Astrocyte (in vitro differentiated cells and primary cell): ENCODE measurements at regions not wholly inside any gene's neighbourhood (a gene's known extent, or its start where the extent isn't known, plus 50 kb on each side); places are given as distances from the start of the nearest gene placed in this dataset.

ENCODE experiments used
- DNase-seq: peaks from one replicate; pipeline ENCODE4 v3.0.0-alpha.2; 2010; ENCODE audit warnings: low read depth
- FAIRE-seq: peaks from 2 replicates; lab custom pipeline; 2011; peaks lifted over from hg19 to GRCh38; lab: Jason Lieb, UNC
- H2AFZ ChIP-seq: 2 replicates; pipeline ENCODE4 v1.6.0; 2012; ENCODE audit warnings: low read depth, low read length, inconsistent platforms
- H3K27ac ChIP-seq: 2 replicates; pipeline ENCODE4 v1.5.1; 2011; ENCODE audit warnings: low read depth, low read length, inconsistent platforms
- H3K27me3 ChIP-seq: 2 replicates; pipeline ENCODE4 v1.6.0; 2011; ENCODE audit warnings: low read length, inconsistent platforms; ENCODE audit not compliant: insufficient read depth
- H3K36me3 ChIP-seq: 2 replicates; pipeline ENCODE4 v1.5.1; 2011; ENCODE audit warnings: low read length, inconsistent platforms; ENCODE audit not compliant: insufficient read depth
- H3K4me1 ChIP-seq: 2 replicates; pipeline ENCODE4 v1.5.1; 2011; ENCODE audit warnings: low read length, inconsistent platforms; ENCODE audit not compliant: insufficient read depth
- H3K4me2 ChIP-seq: 2 replicates; pipeline ENCODE4 v1.6.0; 2012; ENCODE audit warnings: low read length, inconsistent platforms
- H3K4me3 ChIP-seq: 2 replicates; pipeline ENCODE4 v1.5.1; 2011; ENCODE audit warnings: low read depth, mild to moderate bottlenecking, low read length, inconsistent platforms; ENCODE audit not compliant: insufficient read depth
- H3K79me2 ChIP-seq: 2 replicates; pipeline ENCODE4 v1.6.0; 2012; ENCODE audit warnings: mild to moderate bottlenecking, low read length, inconsistent platforms; ENCODE audit not compliant: insufficient read depth
- H3K9ac ChIP-seq: 2 replicates; pipeline ENCODE4 v1.6.0; 2012; ENCODE audit warnings: mild to moderate bottlenecking, low read length, inconsistent platforms
- H3K9me3 ChIP-seq: 2 replicates; pipeline ENCODE4 v1.5.1; 2012; ENCODE audit warnings: low read depth, mild to moderate bottlenecking, low read length, inconsistent platforms; ENCODE audit not compliant: insufficient read depth
- H4K20me1 ChIP-seq: 2 replicates; pipeline ENCODE4 v1.6.0; 2012; ENCODE audit warnings: low read length, inconsistent platforms; ENCODE audit not compliant: insufficient read depth
- H3K27ac Mint-ChIP-seq: one replicate; pipeline ENCODE4 v1.8.0; 2021; ENCODE audit warnings: mild to moderate bottlenecking, mixed read lengths; ENCODE audit not compliant: unreplicated experiment
- H3K27me3 Mint-ChIP-seq: one replicate; pipeline ENCODE4 v1.8.0; 2021; ENCODE audit warnings: low read depth, mixed read lengths; ENCODE audit not compliant: unreplicated experiment
- H3K36me3 Mint-ChIP-seq: one replicate; pipeline ENCODE4 v1.8.0; 2021; ENCODE audit warnings: low read depth, mixed read lengths; ENCODE audit not compliant: unreplicated experiment
- H3K4me1 Mint-ChIP-seq: one replicate; pipeline ENCODE4 v1.8.0; 2021; ENCODE audit warnings: low read depth, mixed read lengths; ENCODE audit not compliant: unreplicated experiment
- H3K4me3 Mint-ChIP-seq: one replicate; pipeline ENCODE4 v1.8.0; 2021; ENCODE audit warnings: mild to moderate bottlenecking, moderate library complexity, mixed read lengths; ENCODE audit not compliant: unreplicated experiment
- H3K9me3 Mint-ChIP-seq: one replicate; pipeline ENCODE4 v1.8.0; 2021; ENCODE audit warnings: mild to moderate bottlenecking, mixed read lengths; ENCODE audit not compliant: unreplicated experiment
- CTCF ChIP-seq: IDR thresholded peaks from 2 replicates; pipeline ENCODE4 v1.5.1; 2011; ENCODE audit warnings: low read depth, mild to moderate bottlenecking, inconsistent platforms, low read length, moderate library complexity; ENCODE audit not compliant: insufficient read depth
- EZH2 ChIP-seq: IDR thresholded peaks from 2 replicates; pipeline ENCODE4 v1.6.1; 2012; ENCODE audit warnings: mild to moderate bottlenecking, low read length, inconsistent platforms; ENCODE audit not compliant: insufficient read depth

GRCh38 chrX:13492286-13492685, 77.1 kb upstream of the EGFL6 start:
- no peak overlapping the region for H3K27ac ChIP-seq
- Mint-ChIP-seq H3K4me1 (peaks cover 10% of the 10 kb centered on the region), H3K9me3 (no peaks in the 10 kb centered on the region), H3K36me3 (no peaks in the 10 kb centered on the region), H3K4me3 (no peak overlapping the region), H3K27me3 (no peaks in the 10 kb centered on the region), H3K27ac (no peak overlapping the region)
- peaks cover 23% of the 10 kb centered on the region for H3K4me1 ChIP-seq
- no peaks in the 10 kb centered on the region for H3K79me2 ChIP-seq
- no peak overlapping the region for H3K4me3 ChIP-seq
- H3K9me3 ChIP-seq, result no peaks in the 10 kb centered on the region
- no peak overlapping the region for H2AFZ ChIP-seq
- no peak overlapping the region for H3K4me2 ChIP-seq
- H3K9ac ChIP-seq, result no peak overlapping the region
- no peaks in the 10 kb centered on the region for H4K20me1 ChIP-seq
- FAIRE-seq (peak; percentile 29), DNase-seq (no peak)
- TF ChIP-seq EZH2 (no peak), CTCF (no peak)
- no peaks in the 10 kb centered on the region for H3K27me3 ChIP-seq
- H3K36me3 ChIP-seq, result no peaks in the 10 kb centered on the region

GRCh38 chrX:13491061-13491460, 78.3 kb upstream of the EGFL6 start:
- peaks cover 19% of the 10 kb centered on the region for H3K4me1 Mint-ChIP-seq
- H3K9ac ChIP-seq, result no peak overlapping the region
- DNase-seq, result no peak
- peaks cover 28% of the 10 kb centered on the region for H3K4me1 ChIP-seq
- H3K27me3 ChIP-seq, result no peaks in the 10 kb centered on the region
- no peaks in the 10 kb centered on the region for H3K9me3 Mint-ChIP-seq
- H2AFZ ChIP-seq, result no peak overlapping the region
- no peak overlapping the region for H3K27ac ChIP-seq
- no peak overlapping the region for H3K27ac Mint-ChIP-seq
- H3K4me3 ChIP-seq, result no peak overlapping the region
- H3K4me3 Mint-ChIP-seq, result no peak overlapping the region
- no peak for TF ChIP-seq EZH2
- TF ChIP-seq CTCF, result no peak
- no peaks in the 10 kb centered on the region for H3K79me2 ChIP-seq
- no peak overlapping the region for H3K4me2 ChIP-seq
- no peaks in the 10 kb centered on the region for H3K36me3 Mint-ChIP-seq
- H3K36me3 ChIP-seq, result no peaks in the 10 kb centered on the region
- peak; percentile 80 for FAIRE-seq
- H3K9me3 ChIP-seq, result no peaks in the 10 kb centered on the region
- H4K20me1 ChIP-seq, result no peaks in the 10 kb centered on the region
- no peaks in the 10 kb centered on the region for H3K27me3 Mint-ChIP-seq

- H3K79me2 ChIP-seq, result no peaks in the 10 kb centered on the region
- Mint-ChIP-seq H3K4me1 (peaks cover 20% of the 10 kb centered on the region), H3K36me3 (no peaks in the 10 kb centered on the region), H3K4me3 (no peak overlapping the region), H3K27me3 (no peaks in the 10 kb centered on the region), H3K9me3 (no peaks in the 10 kb centered on the region), H3K27ac (peak overlapping the region; percentile 53)
- FAIRE-seq (peak; percentile 88), DNase-seq (peak; percentile 78)
- no peaks in the 10 kb centered on the region for H4K20me1 ChIP-seq
- TF ChIP-seq EZH2 (no peak), CTCF (no peak)
- no peaks in the 10 kb centered on the region for H3K27me3 ChIP-seq
- peaks cover 28% of the 10 kb centered on the region for H3K4me1 ChIP-seq
- H3K27ac ChIP-seq, result peak overlapping the region; percentile 99
- H3K9ac ChIP-seq, result peak overlapping the region; percentile 90
- no peak overlapping the region for H3K4me2 ChIP-seq
- H3K9me3 ChIP-seq, result no peaks in the 10 kb centered on the region
- no peak overlapping the region for H3K4me3 ChIP-seq
- H2AFZ ChIP-seq, result no peak overlapping the region
- H3K36me3 ChIP-seq, result no peaks in the 10 kb centered on the region
Observed at GRCh38 chrX:13489454-13489853, 79.9 kb upstream of the EGFL6 start.
